Epithelial cell of proximal tubule (primary cell): ENCODE measurements at regions not wholly inside any gene's neighbourhood (a gene's known extent, or its start where the extent isn't known, plus 50 kb on each side); places are given as distances from the start of the nearest gene placed in this dataset.

ENCODE experiments used
- DNase-seq: peaks from one replicate; pipeline ENCODE4 v3.0.0-alpha.2; 2011; ENCODE audit warnings: low read depth
- H3K4me3 ChIP-seq: 2 replicates; pipeline ENCODE4 v1.5.1; 2011; ENCODE audit warnings: low read depth, mild to moderate bottlenecking, low read length
- CTCF ChIP-seq: conservative IDR thresholded peaks from 2 replicates; pipeline ENCODE4 v1.5.1; 2012; ENCODE audit warnings: low read depth, mild to moderate bottlenecking, low read length

DNA sequence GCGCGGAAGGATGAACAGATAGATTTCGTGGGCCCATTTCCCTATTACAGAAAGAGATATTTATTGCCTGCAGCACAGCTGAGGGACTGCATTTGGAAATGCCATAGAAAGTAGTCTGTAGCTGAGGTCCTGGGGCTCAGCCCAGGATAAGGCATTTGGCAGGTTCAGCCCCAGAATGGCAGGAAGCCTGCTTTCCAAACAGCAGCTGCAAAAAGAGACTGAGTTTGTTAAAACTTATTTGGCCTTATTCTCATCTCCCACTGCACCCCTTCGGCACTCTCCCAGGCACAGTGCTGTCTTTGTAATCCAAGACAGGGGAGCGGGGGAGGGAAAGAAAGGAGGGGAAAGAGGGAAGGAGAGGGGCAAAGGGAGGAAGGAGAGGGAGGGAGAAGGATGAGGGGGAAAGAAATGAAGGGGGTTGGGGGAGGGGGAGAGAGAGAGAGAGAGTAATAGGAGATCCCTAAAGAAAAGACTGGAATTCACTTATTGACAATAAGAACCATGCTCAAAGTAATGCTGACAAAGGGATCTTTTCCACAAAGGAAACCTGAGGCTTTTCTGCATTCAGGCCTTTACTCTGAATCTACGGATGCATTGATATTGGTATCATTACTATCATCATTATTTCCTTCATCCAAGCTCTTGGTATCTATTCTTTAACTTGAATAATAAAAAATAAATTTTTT, 94.0 kb upstream of the LRRN1 start:
- no peak for DNase-seq
- no peak overlapping the region for H3K4me3 ChIP-seq
- TF ChIP-seq CTCF: no peak

DNA sequence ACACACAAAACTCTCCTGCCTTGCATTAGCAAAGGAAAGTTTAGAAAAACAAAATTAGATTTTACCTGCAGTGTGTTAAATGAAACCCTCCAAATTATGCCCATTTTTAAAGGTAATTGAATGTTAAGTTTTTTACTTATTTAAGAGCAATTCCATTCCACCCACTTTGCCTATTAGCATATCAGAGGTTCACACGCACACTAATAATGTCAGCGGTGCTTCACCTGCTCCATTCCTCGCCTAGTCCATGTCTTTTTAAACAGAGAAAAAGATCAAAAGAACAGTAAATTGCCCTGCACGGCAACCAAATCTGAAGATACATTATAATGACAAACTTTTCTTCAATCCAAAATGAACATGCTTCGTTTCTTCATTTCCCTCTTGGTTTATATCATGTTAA, 97.3 kb upstream of the LRRN1 start:
- no peak for DNase-seq

DNA sequence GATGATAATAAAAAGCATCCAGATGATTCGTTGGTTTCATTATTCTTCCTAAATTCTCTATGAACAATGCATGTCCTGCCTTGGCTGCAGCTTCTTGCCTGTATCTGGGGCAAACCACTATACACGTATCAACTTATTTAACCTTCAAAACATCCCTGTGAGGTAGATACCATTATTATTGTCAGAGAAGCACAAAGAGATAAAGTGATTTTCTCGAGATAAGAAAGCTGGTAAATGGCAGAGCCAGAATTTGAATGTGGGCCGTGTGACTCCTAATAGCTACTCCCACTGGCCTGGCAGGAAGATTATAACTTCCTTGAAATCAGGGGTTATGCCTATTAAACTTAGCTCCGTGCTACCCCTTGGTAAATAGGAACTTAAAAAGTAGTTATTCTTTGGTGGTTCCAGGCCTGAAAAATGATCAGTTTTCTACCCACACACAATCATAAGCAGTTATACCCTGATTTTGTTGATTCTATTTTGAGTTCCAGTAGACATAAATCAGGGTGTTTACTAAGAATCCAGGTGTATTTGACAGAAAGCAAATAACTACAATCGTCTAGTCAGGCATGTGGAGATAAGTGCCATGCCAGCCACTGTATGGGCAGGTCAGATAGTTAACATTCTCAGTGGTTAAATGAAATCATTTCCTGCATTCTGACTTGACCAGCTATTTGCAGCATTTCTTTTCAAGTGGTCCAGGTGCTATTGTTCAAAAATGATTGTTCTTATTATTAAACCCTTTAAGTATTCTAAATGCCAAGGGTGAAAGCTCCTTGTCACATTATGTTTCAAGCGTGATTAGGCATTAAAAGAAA, 99.2 kb upstream of the LRRN1 start:
- no peak for DNase-seq
- no peak for TF ChIP-seq CTCF
- H3K4me3 ChIP-seq: no peak overlapping the region

More for the DNA sequence above, 97.3 kb upstream of the LRRN1 start:
- no peak overlapping the region for H3K4me3 ChIP-seq
- no peak for TF ChIP-seq CTCF

- no peak for TF ChIP-seq CTCF
- H3K4me3 ChIP-seq: no peak overlapping the region
- no peak for DNase-seq
Observed at GRCh38 chr3:3699407-3699806, 99.8 kb upstream of the LRRN1 start.

GRCh38 chr3:3696345-3696744, 102.9 kb upstream of the LRRN1 start:
- H3K4me3 ChIP-seq: no peak overlapping the region
- DNase-seq: no peak
- TF ChIP-seq CTCF: no peak

DNA sequence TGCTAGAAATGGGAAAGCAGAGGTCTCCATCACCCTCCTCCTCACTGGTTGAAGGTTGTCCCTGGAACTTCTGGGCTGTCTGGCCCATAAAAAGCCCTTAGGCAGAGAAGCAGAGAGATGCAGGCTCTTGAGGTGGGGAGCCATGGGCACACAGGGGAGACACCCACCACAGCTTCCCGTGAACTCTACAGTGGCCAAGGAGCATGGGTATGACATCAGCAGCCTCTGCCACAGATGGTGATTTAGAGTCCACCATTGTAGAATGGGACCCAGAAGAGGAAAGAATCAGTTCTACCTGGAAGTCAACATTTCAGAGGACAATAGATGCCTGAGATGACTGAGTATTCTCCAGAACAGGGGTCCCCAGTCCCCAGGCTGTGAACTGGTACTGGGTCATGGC, 105.6 kb upstream of the LRRN1 start:
- no peak overlapping the region for H3K4me3 ChIP-seq
- TF ChIP-seq CTCF: no peak
- no peak for DNase-seq
